ENCODE measurements at regions not wholly inside any gene's neighbourhood (a gene's known extent, or its start where the extent isn't known, plus 50 kb on each side); places are given as distances from the start of the nearest gene placed in this dataset.

GRCh38 chr6:97867177-97867576, 584.2 kb upstream of the MMS22L start:
- H3K4me3 ChIP-seq (ENCODE audit: low read depth, low read length), result no peak overlapping the region
- H3K27me3 ChIP-seq (ENCODE audit: control insufficient read depth, insufficient read depth, low read length), result no peaks in the 10 kb centered on the region
- no peaks in the 10 kb centered on the region for H3K9me3 ChIP-seq (ENCODE audit: control insufficient read depth, insufficient read depth, low read length)
- TF ChIP-seq, protein P1, sequence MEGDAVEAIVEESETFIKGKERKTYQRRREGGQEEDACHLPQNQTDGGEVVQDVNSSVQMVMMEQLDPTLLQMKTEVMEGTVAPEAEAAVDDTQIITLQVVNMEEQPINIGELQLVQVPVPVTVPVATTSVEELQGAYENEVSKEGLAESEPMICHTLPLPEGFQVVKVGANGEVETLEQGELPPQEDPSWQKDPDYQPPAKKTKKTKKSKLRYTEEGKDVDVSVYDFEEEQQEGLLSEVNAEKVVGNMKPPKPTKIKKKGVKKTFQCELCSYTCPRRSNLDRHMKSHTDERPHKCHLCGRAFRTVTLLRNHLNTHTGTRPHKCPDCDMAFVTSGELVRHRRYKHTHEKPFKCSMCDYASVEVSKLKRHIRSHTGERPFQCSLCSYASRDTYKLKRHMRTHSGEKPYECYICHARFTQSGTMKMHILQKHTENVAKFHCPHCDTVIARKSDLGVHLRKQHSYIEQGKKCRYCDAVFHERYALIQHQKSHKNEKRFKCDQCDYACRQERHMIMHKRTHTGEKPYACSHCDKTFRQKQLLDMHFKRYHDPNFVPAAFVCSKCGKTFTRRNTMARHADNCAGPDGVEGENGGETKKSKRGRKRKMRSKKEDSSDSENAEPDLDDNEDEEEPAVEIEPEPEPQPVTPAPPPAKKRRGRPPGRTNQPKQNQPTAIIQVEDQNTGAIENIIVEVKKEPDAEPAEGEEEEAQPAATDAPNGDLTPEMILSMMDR (IDR thresholded peaks at IDR 0.05; ENCODE audit: low read depth, low read length), result no peak
- DNase-seq (ENCODE audit: low read depth, low spot score), result no peak
- H3K27ac ChIP-seq (ENCODE audit: low read depth, low read length), result no peak overlapping the region
- ChIA-PET POLR2A (no interaction called here), CTCF (interaction anchor here (0.8 kb wide), 1 partner anchor 1252 kb away, joined by 4 read pairs; no protein-coding TSS in a partner anchor)

GRCh38 chr6:97870273-97870672, 587.3 kb upstream of the MMS22L start:
- no peak for DNase-seq (ENCODE audit: low read depth, low spot score)
- ChIA-PET CTCF (interaction anchor here (0.7 kb wide), 1 partner anchor 1107 kb away, joined by 3 read pairs; no protein-coding TSS in a partner anchor), POLR2A (no interaction called here)
- TF ChIP-seq, protein P1 (IDR thresholded peaks at IDR 0.05; ENCODE audit: low read depth, low read length), result no peak
- Histone ChIP-seq H3K27me3 (ENCODE audit: control insufficient read depth, insufficient read depth, low read length) (no peaks in the 10 kb centered on the region), H3K9me3 (ENCODE audit: control insufficient read depth, insufficient read depth, low read length) (no peaks in the 10 kb centered on the region), H3K27ac (ENCODE audit: low read depth, low read length) (no peak overlapping the region), H3K4me3 (ENCODE audit: low read depth, low read length) (no peak overlapping the region)

DNA sequence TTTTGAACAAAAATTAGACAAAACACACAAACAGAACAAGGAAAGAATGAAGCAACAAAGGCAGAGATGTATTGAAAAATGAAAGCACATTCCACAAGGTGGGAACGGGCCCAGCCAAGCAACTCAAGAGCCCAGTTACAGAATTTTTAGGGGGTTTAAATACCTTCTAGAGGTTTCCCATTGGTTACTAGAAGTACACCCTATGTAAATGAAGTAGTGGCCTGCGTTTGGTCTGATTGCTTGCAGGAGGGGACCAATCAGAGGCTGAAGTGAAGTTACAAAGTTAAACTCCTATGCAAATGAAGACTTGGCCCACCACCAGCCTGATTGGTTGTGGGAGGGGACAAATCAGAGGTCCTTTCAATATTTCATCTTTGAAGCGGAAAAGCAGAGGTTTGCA, 593.7 kb upstream of the MMS22L start:
- TF ChIP-seq, protein P1 (IDR thresholded peaks at IDR 0.05; ENCODE audit: low read depth, low read length), result no peak
- H3K27me3 ChIP-seq (ENCODE audit: control insufficient read depth, insufficient read depth, low read length), result no peaks in the 10 kb centered on the region
- no peak overlapping the region for H3K4me3 ChIP-seq (ENCODE audit: low read depth, low read length)
- ChIA-PET CTCF (no interaction called here), POLR2A (no interaction called here)
- no peaks in the 10 kb centered on the region for H3K9me3 ChIP-seq (ENCODE audit: control insufficient read depth, insufficient read depth, low read length)
- no peak overlapping the region for H3K27ac ChIP-seq (ENCODE audit: low read depth, low read length)
- no peak for DNase-seq (ENCODE audit: low read depth, low spot score)

GRCh38 chr6:97882755-97883154, 599.7 kb upstream of the MMS22L start:
- Histone ChIP-seq H3K9me3 (ENCODE audit: control insufficient read depth, insufficient read depth, low read length) (no peaks in the 10 kb centered on the region), H3K27ac (ENCODE audit: low read depth, low read length) (no peak overlapping the region), H3K4me3 (ENCODE audit: low read depth, low read length) (no peak overlapping the region), H3K27me3 (ENCODE audit: control insufficient read depth, insufficient read depth, low read length) (no peaks in the 10 kb centered on the region)
- TF ChIP-seq, protein P1 (IDR thresholded peaks at IDR 0.05; ENCODE audit: low read depth, low read length), result no peak
- ChIA-PET CTCF (no interaction called here), POLR2A (no interaction called here)
- no peak for DNase-seq (ENCODE audit: low read depth, low spot score)

DNA sequence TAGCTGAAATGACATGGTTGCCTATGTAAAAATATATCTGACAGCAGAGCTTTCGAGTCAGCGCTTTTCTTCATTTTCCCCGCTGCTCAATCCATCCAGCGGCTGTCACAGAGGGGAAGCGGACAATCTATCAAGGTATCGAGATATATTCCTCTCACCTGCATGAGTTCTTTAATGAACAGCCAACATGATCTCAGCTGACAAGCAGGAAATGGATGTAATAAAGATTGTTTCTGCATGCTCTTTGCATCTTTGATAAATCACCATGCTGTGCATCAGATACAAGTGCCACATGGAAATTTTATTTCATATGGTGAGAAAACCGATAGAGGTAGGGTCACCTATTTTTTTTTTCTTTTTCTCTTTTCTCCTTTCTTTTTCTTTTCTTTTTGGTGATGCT, 602.3 kb upstream of the MMS22L start:
- no peak overlapping the region for H3K27ac ChIP-seq (ENCODE audit: low read depth, low read length)
- TF ChIP-seq, protein P1 (IDR thresholded peaks at IDR 0.05; ENCODE audit: low read depth, low read length), result no peak
- H3K4me3 ChIP-seq (ENCODE audit: low read depth, low read length), result no peak overlapping the region
- CTCF ChIA-PET, result no interaction called here
- H3K27me3 ChIP-seq (ENCODE audit: control insufficient read depth, insufficient read depth, low read length), result no peaks in the 10 kb centered on the region
- no peaks in the 10 kb centered on the region for H3K9me3 ChIP-seq (ENCODE audit: control insufficient read depth, insufficient read depth, low read length)
- POLR2A ChIA-PET, result no interaction called here
- no peak for DNase-seq (ENCODE audit: low read depth, low spot score)

Data from AG04450 (cell line).